ENCODE measurements at regions not wholly inside any gene's neighbourhood (a gene's known extent, or its start where the extent isn't known, plus 50 kb on each side); places are given as distances from the start of the nearest gene placed in this dataset.
A peak's percentile ranks its signal among the peaks of the same experiment; 100 is the strongest.

DNA sequence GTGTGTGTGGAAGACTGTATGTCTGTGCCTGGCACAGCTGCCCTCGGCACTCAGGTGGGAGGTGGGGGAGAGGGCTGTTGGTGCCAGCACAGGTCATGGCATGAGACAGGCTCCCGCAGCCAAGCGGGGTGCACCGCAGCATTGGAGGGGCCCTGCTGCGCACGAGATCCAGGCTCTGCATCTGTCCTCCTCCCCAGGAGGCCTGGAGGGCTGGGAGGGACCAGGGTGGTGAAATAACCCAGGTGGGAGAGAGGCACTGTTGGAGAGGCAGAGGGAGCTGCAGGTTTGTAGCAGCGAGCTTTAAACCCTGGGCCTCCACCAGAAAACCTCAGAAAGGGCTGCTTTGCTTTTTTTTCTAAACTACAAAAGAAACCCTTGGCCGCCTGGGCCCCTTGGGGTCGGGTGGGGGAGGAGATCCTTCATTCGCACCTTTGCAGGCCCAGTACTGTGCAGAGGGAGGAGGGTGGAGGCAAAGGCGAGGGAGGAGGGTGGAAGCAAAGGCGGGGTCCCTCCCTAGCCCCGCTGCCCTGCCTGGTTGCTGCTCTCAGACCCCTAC lies 241.7 kb downstream of the SEC14L1 start:
- no peak overlapping the region for H2BK120ac ChIP-seq (replicated peaks; ENCODE audit: low read depth, low read length)
- no peaks in the 10 kb centered on the region for H3K27me3 ChIP-seq (replicated peaks in 1 of 4; ENCODE audit: control insufficient read depth in 3 of 4, extremely low read depth in 1 of 4, insufficient read depth in 3 of 4, low read length in 3 of 4)
- peak overlapping the region; percentile 88; the same call in 1 of the 2 replicates for H2BK12ac ChIP-seq (ENCODE audit: low read depth, low read length)
- peak overlapping the region; percentile 18 to 67 for H3K4me2 ChIP-seq (ENCODE audit: insufficient read depth in 1 of 2, low read depth in 2 of 2, low read length in 2 of 2)
- H2BK5ac ChIP-seq (ENCODE audit: low read depth, low read length) = peak overlapping the region; percentile 89; the same call in 1 of the 2 replicates
- H3K14ac ChIP-seq (ENCODE audit: insufficient read length) = peak overlapping the region; percentile 25
- H3K23me2 ChIP-seq (ENCODE audit: low read depth, low read length) = 0 out of 2 replicates have a peak, but pooled peaks cover 2% of the 10 kb centered on the region
- no peak overlapping the region for H3K56ac ChIP-seq (replicated peaks; ENCODE audit: insufficient read length, low read depth, low read length)
- DNase-seq (ENCODE audit: low read depth in 1 of 2, low spot score in 2 of 2) = no peak
- WGBS, 2 experiments (ENCODE audit: extremely low coverage in 1 of 2, insufficient coverage in 1 of 2, insufficient read length in 1 of 2, insufficient replicate concordance in 2 of 2, low coverage in 1 of 2, low lambda C conversion rate in 2 of 2, missing lambda C conversion rate in 1 of 2) = 53% methylated on average over 8 of the region's 13 CpGs; no CpG with 5 or more reads in 1 of the 2 experiments
- TF ChIP-seq KDM5A (IDR thresholded peaks at IDR 0.05; ENCODE audit: low read length) = no peak
- TF ChIP-seq SIRT6 (IDR thresholded peaks at IDR 0.05; ENCODE audit: low read length) = no peak
- no peak for TF ChIP-seq SP1 (IDR thresholded peaks at IDR 0.05; ENCODE audit: low read depth, low read length)
- TF ChIP-seq CHD1 (IDR thresholded peaks at IDR 0.05; ENCODE audit: low read depth, low read length) = no peak
- TF ChIP-seq POU5F1 (IDR thresholded peaks at IDR 0.05; ENCODE audit: low read depth, low read length) = no peak
- peak in 1 of 2 experiments; percentile 10; a peak in 1 of 4 replicates for TF ChIP-seq RAD21 (IDR thresholded peaks at IDR 0.05 in 1 of 2, conservative IDR thresholded peaks at IDR 0.05 in 1 of 2; ENCODE audit: low read depth in 2 of 2, low read length in 2 of 2)
- no peak for TF ChIP-seq CBX5 (IDR thresholded peaks at IDR 0.05; ENCODE audit: low read depth, low read length)
- 0 out of 4 replicates have a peak, but pooled peaks of 1 of the 2 experiments have one; percentile 0 for TF ChIP-seq SIN3A (conservative IDR thresholded peaks at IDR 0.05 in 1 of 2, IDR thresholded peaks at IDR 0.05 in 1 of 2; ENCODE audit: low read depth in 1 of 2, low read length in 2 of 2)
- TF ChIP-seq EP300 (IDR thresholded peaks at IDR 0.05; ENCODE audit: borderline replicate concordance in 1 of 2, low read depth in 2 of 2, low read length in 2 of 2) = no peak
- H2BK20ac ChIP-seq (ENCODE audit: low read length) = peak overlapping the region; percentile 66; the same call in 1 of the 2 replicates
- H4K91ac ChIP-seq (replicated peaks; ENCODE audit: insufficient read length, low read length) = peak overlapping the region; percentile 90
- no peak overlapping the region for H3K9ac ChIP-seq (replicated peaks in 1 of 4; ENCODE audit: extremely low read depth in 1 of 4, low read depth in 3 of 4, low read length in 3 of 4)
- peak overlapping the region; percentile 94 for H3K18ac ChIP-seq (ENCODE audit: extremely low read depth, low read length)
- H2BK15ac ChIP-seq (ENCODE audit: low read length) = peak overlapping the region; percentile 90; the same call in 1 of the 2 replicates
- H3K79me1 ChIP-seq (ENCODE audit: low read depth, low read length) = peaks cover 37% of the 10 kb centered on the region
- ChIA-PET CTCF (ENCODE audit: partially characterized antibody) (interaction anchor here (0.6 to 1.9 kb wide), 10 partner anchors 8 to 53 kb away, joined by 3 to 8 read pairs (median 3); no protein-coding TSS in a partner anchor), POLR2A (ENCODE audit: partially characterized antibody) (interaction anchor here (0.9 to 2.5 kb wide), 6 partner anchors 8 to 93 kb away, joined by 3 to 17 read pairs (median 4); no protein-coding TSS in a partner anchor)
- no peak overlapping the region for H3K23ac ChIP-seq (ENCODE audit: insufficient read length)
- peaks cover 16 to 30% of the 10 kb centered on the region in 2 experiments for H4K20me1 ChIP-seq (replicated peaks in 1 of 2; ENCODE audit: control insufficient read depth in 1 of 2, insufficient read depth in 2 of 2, low read length in 2 of 2)
- peak overlapping the region; percentile 76; the same call in 1 of the 2 replicates for H3K27ac ChIP-seq (ENCODE audit: low read depth, low read length)
- peaks cover 11 to 94% of the 10 kb centered on the region in 2 experiments for H3K79me2 ChIP-seq (ENCODE audit: control insufficient read depth in 1 of 2, insufficient read depth in 2 of 2, low read length in 2 of 2)
- peak overlapping the region; percentile 83 for H3K4ac ChIP-seq (replicated peaks; ENCODE audit: insufficient read length, low read depth, low read length)
- peak overlapping the region; percentile 17; the same call in 1 of the 2 replicates for H4K8ac ChIP-seq (ENCODE audit: extremely low read depth, insufficient read depth, low read length)
- H3K36me3 ChIP-seq (ENCODE audit: control insufficient read depth in 2 of 4, insufficient read depth in 4 of 4, low read length in 3 of 4) = no peaks in the 10 kb centered on the region
- H3K4me1 ChIP-seq (replicated peaks in 1 of 4; ENCODE audit: control insufficient read depth in 3 of 4, insufficient read depth in 4 of 4, low read length in 3 of 4) = peaks cover 0 to 60% (median 40%) of the 10 kb centered on the region in 4 experiments; a peak in 6 of 7 replicates
- peak overlapping the region; percentile 32; the same call in 1 of the 2 replicates for H2AK5ac ChIP-seq (ENCODE audit: low read depth, low read length)
- no peaks in the 10 kb centered on the region for H3K9me3 ChIP-seq (ENCODE audit: insufficient read depth in 2 of 2, low read depth in 1 of 2, low read length in 1 of 2)
- no peak for FAIRE-seq
- H3K4me3 ChIP-seq (ENCODE audit: extremely low read depth in 1 of 4, insufficient read depth in 2 of 4, low read depth in 3 of 4, low read length in 4 of 4) = peak overlapping the region in 1 of 4 experiments; percentile 37; a peak in 2 of 8 replicates
- no peak overlapping the region for H2AFZ ChIP-seq (ENCODE audit: low read length)
- peak overlapping the region; percentile 15 for H4K5ac ChIP-seq (ENCODE audit: insufficient read length, low read depth, low read length)
